ELF-1 (cell line): ENCODE measurements at regions not wholly inside any gene's neighbourhood (a gene's known extent, or its start where the extent isn't known, plus 50 kb on each side); places are given as distances from the start of the nearest gene placed in this dataset.
A peak's percentile ranks its signal among the peaks of the same experiment; 100 is the strongest.

Experiments
- DNase-seq: peaks from one replicate; pipeline ENCODE4 v3.0.0-alpha.2; 2016; ENCODE audit warnings: low read depth, low spot score

- no peak for DNase-seq
Observed at GRCh38 chr3:36259580-36259979, 120.7 kb upstream of the STAC start.

GRCh38 chr3:36269274-36269673 lies 111.0 kb upstream of the STAC start:
- no peak for DNase-seq

- DNase-seq: no peak
Observed at GRCh38 chr3:36282766-36283165, 97.5 kb upstream of the STAC start.

- DNase-seq: peak; percentile 19
Observed at GRCh38 chr3:36295296-36295695, 85.0 kb upstream of the STAC start.

GRCh38 chr3:36297195-36297594 lies 83.1 kb upstream of the STAC start:
- DNase-seq: no peak

- DNase-seq: no peak
Observed at GRCh38 chr3:36298188-36298587, 82.1 kb upstream of the STAC start.

- DNase-seq: no peak
Observed at GRCh38 chr3:36302158-36302509, 78.2 kb upstream of the STAC start.

GRCh38 chr3:36302626-36303025 lies 77.7 kb upstream of the STAC start:
- no peak for DNase-seq

GRCh38 chr3:36303286-36303685 lies 77.0 kb upstream of the STAC start:
- DNase-seq: no peak

GRCh38 chr3:36305929-36306520 lies 74.3 kb upstream of the STAC start:
- no peak for DNase-seq

GRCh38 chr3:36309092-36309491 lies 71.2 kb upstream of the STAC start:
- DNase-seq: no peak

- no peak for DNase-seq
Observed at GRCh38 chr3:36312351-36312750, 68.0 kb upstream of the STAC start.

GRCh38 chr3:36317915-36318314 lies 62.4 kb upstream of the STAC start:
- DNase-seq: no peak

GRCh38 chr3:36318621-36319200 lies 61.6 kb upstream of the STAC start:
- DNase-seq: no peak

GRCh38 chr3:36319680-36320079 lies 60.6 kb upstream of the STAC start:
- peak; percentile 53 for DNase-seq
